Vagina (tissue), 2 donors: ENCODE measurements at regions not wholly inside any gene's neighbourhood (a gene's known extent, or its start where the extent isn't known, plus 50 kb on each side); places are given as distances from the start of the nearest gene placed in this dataset.

Source experiments
- CTCF ChIP-seq, 3 experiments: fragments of 450-650 bp in 2 of 3; fragments of 200-600 bp in 1 of 3; sonication (generic) in 1 of 3; IDR thresholded peaks; one replicate each; pipeline ENCODE4 v1.5.1; 2017 to 2019; ENCODE audit warnings: antibody characterized with exemption in 3 of 3, mild to moderate bottlenecking in 2 of 3, moderate library complexity in 2 of 3
- POLR2A ChIP-seq, 2 donors: fragments of 450-650 bp; IDR thresholded peaks; one replicate each; pipeline ENCODE4 v1.6.1; 2017; ENCODE audit warnings: antibody characterized with exemption in 2 of 2, mild to moderate bottlenecking in 2 of 2, moderate library complexity in 2 of 2

DNA sequence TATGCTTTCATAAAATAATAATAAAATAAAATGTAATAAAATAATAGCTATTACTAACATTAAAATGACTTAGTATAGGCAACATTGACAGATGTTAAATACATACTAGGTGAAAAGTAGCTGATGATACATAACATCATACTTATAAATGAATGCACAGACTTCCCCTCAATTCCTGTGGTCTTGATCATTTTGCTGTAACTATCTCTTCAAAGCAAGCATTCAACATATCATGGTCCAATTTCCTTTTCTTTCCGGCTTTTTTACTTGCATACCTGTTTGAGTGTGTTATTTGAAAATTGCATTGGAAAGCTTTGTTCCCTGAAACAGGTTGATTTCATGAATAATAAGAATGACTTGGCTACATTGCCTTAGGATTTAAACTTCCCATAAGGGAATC, 309.3 kb downstream of the HDGFL1 start:
- TF ChIP-seq CTCF (IDR thresholded peaks at IDR 0.05) (no peak), POLR2A (IDR thresholded peaks at IDR 0.05) (no peak)
